ENCODE measurements at regions not wholly inside any gene's neighbourhood (a gene's known extent, or its start where the extent isn't known, plus 50 kb on each side); places are given as distances from the start of the nearest gene placed in this dataset.
A peak's percentile ranks its signal among the peaks of the same experiment; 100 is the strongest.

DNA sequence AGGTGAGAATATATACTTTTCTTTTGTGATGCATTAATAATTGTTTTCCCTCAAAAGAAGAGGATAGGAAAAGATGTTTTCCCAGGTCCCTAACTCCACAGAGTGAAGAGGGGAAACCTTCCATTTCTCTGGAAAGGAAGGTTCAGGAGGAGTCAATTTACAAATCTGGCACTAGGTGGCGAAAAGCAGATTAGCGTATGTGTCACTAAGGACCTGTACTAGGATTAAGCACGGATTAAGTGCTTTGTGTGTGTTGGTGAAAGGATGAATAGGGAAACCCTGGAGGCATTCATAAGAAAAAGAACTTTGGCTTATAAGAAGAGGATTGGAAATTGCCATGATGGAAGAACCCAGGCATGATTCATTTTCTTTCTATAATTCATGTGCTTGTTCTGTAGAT lies 410.1 kb upstream of the PLXNA2 start:
- Histone ChIP-seq H3K27ac (ENCODE audit: low read length) (no peak overlapping the region), H3K9ac (ENCODE audit: low read depth, low read length) (no peak overlapping the region), H3K4me2 (ENCODE audit: insufficient read depth, low read length) (no peak overlapping the region), H3K36me3 (ENCODE audit: insufficient read depth, low read length) (no peaks in the 10 kb centered on the region), H3K27me3 (ENCODE audit: insufficient read depth, low read length, poor library complexity) (peaks cover 7% of the 10 kb centered on the region), H4K20me1 (ENCODE audit: insufficient read depth, low read length) (no peaks in the 10 kb centered on the region), H3K4me3 (ENCODE audit: low read depth in 1 of 2, low read length in 2 of 2) (no peak overlapping the region), H3K9me3 (ENCODE audit: insufficient read depth, low read length, severe bottlenecking) (no peaks in the 10 kb centered on the region), H3K4me1 (ENCODE audit: insufficient read depth, low read length) (no peaks in the 10 kb centered on the region), H3K79me2 (ENCODE audit: insufficient read depth, low read length) (no peaks in the 10 kb centered on the region), H2AFZ (ENCODE audit: low read depth, low read length) (no peak overlapping the region)
- TF ChIP-seq, protein P1, sequence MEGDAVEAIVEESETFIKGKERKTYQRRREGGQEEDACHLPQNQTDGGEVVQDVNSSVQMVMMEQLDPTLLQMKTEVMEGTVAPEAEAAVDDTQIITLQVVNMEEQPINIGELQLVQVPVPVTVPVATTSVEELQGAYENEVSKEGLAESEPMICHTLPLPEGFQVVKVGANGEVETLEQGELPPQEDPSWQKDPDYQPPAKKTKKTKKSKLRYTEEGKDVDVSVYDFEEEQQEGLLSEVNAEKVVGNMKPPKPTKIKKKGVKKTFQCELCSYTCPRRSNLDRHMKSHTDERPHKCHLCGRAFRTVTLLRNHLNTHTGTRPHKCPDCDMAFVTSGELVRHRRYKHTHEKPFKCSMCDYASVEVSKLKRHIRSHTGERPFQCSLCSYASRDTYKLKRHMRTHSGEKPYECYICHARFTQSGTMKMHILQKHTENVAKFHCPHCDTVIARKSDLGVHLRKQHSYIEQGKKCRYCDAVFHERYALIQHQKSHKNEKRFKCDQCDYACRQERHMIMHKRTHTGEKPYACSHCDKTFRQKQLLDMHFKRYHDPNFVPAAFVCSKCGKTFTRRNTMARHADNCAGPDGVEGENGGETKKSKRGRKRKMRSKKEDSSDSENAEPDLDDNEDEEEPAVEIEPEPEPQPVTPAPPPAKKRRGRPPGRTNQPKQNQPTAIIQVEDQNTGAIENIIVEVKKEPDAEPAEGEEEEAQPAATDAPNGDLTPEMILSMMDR (IDR thresholded peaks at IDR 0.05; ENCODE audit: borderline replicate concordance, extremely low read depth, low read length, poor library complexity, severe bottlenecking): peak; percentile 61
- no peak for TF ChIP-seq EZH2 (IDR thresholded peaks at IDR 0.05; ENCODE audit: borderline replicate concordance, low read depth, low read length, severe bottlenecking)
- ATAC-seq (ENCODE audit: insufficient read depth, low read depth) (no peak; the same call in 2 of the 3 replicates), DNase-seq (no peak)

DNA sequence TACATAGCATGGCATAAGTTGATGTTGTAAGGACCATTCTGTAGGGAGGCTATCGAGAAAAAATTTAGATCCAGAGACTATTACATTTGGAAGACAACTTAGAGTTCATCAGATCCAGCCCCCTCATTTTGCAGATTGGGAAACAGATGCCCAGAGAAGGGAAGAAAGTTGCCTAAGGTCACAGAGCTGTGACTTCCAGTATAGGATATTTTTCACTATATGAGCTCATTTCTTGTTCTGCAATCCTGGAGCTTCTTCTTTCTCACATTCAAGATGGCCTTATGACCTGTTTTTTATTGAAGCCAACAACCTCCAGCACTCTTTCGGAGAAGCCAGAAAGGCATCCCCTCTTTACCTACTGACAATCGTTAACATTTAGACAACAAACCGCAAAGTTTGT lies 421.8 kb upstream of the PLXNA2 start:
- Histone ChIP-seq H4K20me1 (ENCODE audit: insufficient read depth, low read length) (no peaks in the 10 kb centered on the region), H2AFZ (ENCODE audit: low read depth, low read length) (no peak overlapping the region), H3K4me1 (ENCODE audit: insufficient read depth, low read length) (no peaks in the 10 kb centered on the region), H3K9ac (ENCODE audit: low read depth, low read length) (no peak overlapping the region), H3K27ac (ENCODE audit: low read length) (no peak overlapping the region), H3K4me3 (ENCODE audit: low read depth in 1 of 2, low read length in 2 of 2) (no peak overlapping the region), H3K79me2 (ENCODE audit: insufficient read depth, low read length) (no peaks in the 10 kb centered on the region), H3K36me3 (ENCODE audit: insufficient read depth, low read length) (no peaks in the 10 kb centered on the region), H3K4me2 (ENCODE audit: insufficient read depth, low read length) (no peak overlapping the region), H3K9me3 (ENCODE audit: insufficient read depth, low read length, severe bottlenecking) (no peaks in the 10 kb centered on the region), H3K27me3 (ENCODE audit: insufficient read depth, low read length, poor library complexity) (peaks cover 10% of the 10 kb centered on the region)
- ATAC-seq (ENCODE audit: insufficient read depth, low read depth): no peak
- TF ChIP-seq EZH2 (IDR thresholded peaks at IDR 0.05; ENCODE audit: borderline replicate concordance, low read depth, low read length, severe bottlenecking): no peak
- TF ChIP-seq, protein P1 (IDR thresholded peaks at IDR 0.05; ENCODE audit: borderline replicate concordance, extremely low read depth, low read length, poor library complexity, severe bottlenecking): no peak
- no peak for DNase-seq

DNA sequence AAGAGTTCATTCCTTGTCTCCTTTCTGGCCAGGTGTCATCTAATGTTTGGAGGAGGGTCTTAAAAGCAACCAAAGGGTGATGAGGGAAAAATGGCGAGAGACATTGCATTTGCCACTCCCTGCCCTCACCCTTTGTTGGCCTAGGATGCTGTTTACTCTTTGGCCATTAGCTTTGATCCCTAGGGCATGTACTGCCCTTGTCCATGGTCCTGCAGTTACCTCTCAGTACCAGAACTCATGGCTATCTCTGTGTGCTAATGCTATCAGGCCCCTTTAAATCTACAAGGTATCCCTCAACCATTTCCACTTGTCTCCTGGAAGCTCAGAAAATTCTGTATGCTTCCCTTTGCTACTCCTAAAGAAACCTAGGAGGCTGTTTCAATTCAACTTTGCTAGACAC lies 424.8 kb upstream of the PLXNA2 start:
- Histone ChIP-seq H3K36me3 (ENCODE audit: insufficient read depth, low read length) (no peaks in the 10 kb centered on the region), H3K4me2 (ENCODE audit: insufficient read depth, low read length) (no peak overlapping the region), H3K79me2 (ENCODE audit: insufficient read depth, low read length) (no peaks in the 10 kb centered on the region), H3K27ac (ENCODE audit: low read length) (no peak overlapping the region), H3K27me3 (ENCODE audit: insufficient read depth, low read length, poor library complexity) (peaks cover 6% of the 10 kb centered on the region), H3K4me3 (ENCODE audit: low read depth in 1 of 2, low read length in 2 of 2) (no peak overlapping the region), H3K9ac (ENCODE audit: low read depth, low read length) (no peak overlapping the region), H2AFZ (ENCODE audit: low read depth, low read length) (no peak overlapping the region), H3K9me3 (ENCODE audit: insufficient read depth, low read length, severe bottlenecking) (no peaks in the 10 kb centered on the region), H4K20me1 (ENCODE audit: insufficient read depth, low read length) (no peaks in the 10 kb centered on the region), H3K4me1 (ENCODE audit: insufficient read depth, low read length) (no peaks in the 10 kb centered on the region)
- peak; percentile 4 for DNase-seq
- TF ChIP-seq EZH2 (IDR thresholded peaks at IDR 0.05; ENCODE audit: borderline replicate concordance, low read depth, low read length, severe bottlenecking): no peak
- TF ChIP-seq, protein P1 (IDR thresholded peaks at IDR 0.05; ENCODE audit: borderline replicate concordance, extremely low read depth, low read length, poor library complexity, severe bottlenecking): no peak
- no peak for ATAC-seq (ENCODE audit: insufficient read depth, low read depth)

DNA sequence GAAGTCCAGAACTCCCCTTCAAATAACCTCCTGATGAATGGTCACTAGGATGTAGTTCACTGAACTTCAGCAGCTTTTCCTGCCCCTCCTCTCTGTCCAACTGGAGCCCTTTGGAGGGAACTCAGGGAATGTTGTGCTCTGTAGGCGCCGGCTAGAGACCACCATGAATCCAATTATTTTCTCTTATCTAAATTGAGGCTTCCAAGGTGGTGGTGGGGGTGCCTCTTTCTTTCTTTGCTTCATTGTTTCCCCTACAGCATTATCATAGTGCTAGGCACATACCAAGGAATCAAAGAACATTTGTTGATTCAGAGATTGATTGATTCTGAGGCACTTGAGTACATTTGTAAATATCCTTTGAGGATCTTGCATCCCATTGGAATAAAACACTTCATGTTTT lies 426.6 kb upstream of the PLXNA2 start:
- H3K9me3 ChIP-seq (ENCODE audit: insufficient read depth, low read length, severe bottlenecking): no peaks in the 10 kb centered on the region
- no peaks in the 10 kb centered on the region for H4K20me1 ChIP-seq (ENCODE audit: insufficient read depth, low read length)
- no peak overlapping the region for H3K9ac ChIP-seq (ENCODE audit: low read depth, low read length)
- no peaks in the 10 kb centered on the region for H3K36me3 ChIP-seq (ENCODE audit: insufficient read depth, low read length)
- TF ChIP-seq, protein P1 (IDR thresholded peaks at IDR 0.05; ENCODE audit: borderline replicate concordance, extremely low read depth, low read length, poor library complexity, severe bottlenecking): no peak
- no peak for TF ChIP-seq EZH2 (IDR thresholded peaks at IDR 0.05; ENCODE audit: borderline replicate concordance, low read depth, low read length, severe bottlenecking)
- H3K79me2 ChIP-seq (ENCODE audit: insufficient read depth, low read length): no peaks in the 10 kb centered on the region
- DNase-seq (no peak), ATAC-seq (ENCODE audit: insufficient read depth, low read depth) (no peak)
- H3K27ac ChIP-seq (ENCODE audit: low read length): no peak overlapping the region
- peaks cover 6% of the 10 kb centered on the region for H3K27me3 ChIP-seq (ENCODE audit: insufficient read depth, low read length, poor library complexity)
- H3K4me3 ChIP-seq (ENCODE audit: low read depth in 1 of 2, low read length in 2 of 2): no peak overlapping the region
- H3K4me1 ChIP-seq (ENCODE audit: insufficient read depth, low read length): no peaks in the 10 kb centered on the region
- no peak overlapping the region for H3K4me2 ChIP-seq (ENCODE audit: insufficient read depth, low read length)
- H2AFZ ChIP-seq (ENCODE audit: low read depth, low read length): no peak overlapping the region

Data from DND-41 (cell line).